ENCODE measurements at regions not wholly inside any gene's neighbourhood (a gene's known extent, or its start where the extent isn't known, plus 50 kb on each side); places are given as distances from the start of the nearest gene placed in this dataset.

- H3K36me3 Mint-ChIP-seq = no peaks in the 10 kb centered on the region
- H3K27me3 Mint-ChIP-seq = no peaks in the 10 kb centered on the region
- DNase-seq = peak; percentile 15
- H3K27ac Mint-ChIP-seq = peak overlapping the region; percentile 90
- peaks cover 55% of the 10 kb centered on the region for H3K4me1 Mint-ChIP-seq
- H3K4me3 Mint-ChIP-seq = peak overlapping the region; percentile 51
- H3K9me3 Mint-ChIP-seq = peaks cover 7% of the 10 kb centered on the region
Measured at GRCh38 chr1:172894349-172895049, 156.2 kb downstream of the TNFSF18 start.

GRCh38 chr1:172895050-172895460 lies 155.7 kb downstream of the TNFSF18 start:
- Mint-ChIP-seq H3K9me3 (peaks cover 7% of the 10 kb centered on the region), H3K27ac (peak overlapping the region; percentile 90), H3K27me3 (no peaks in the 10 kb centered on the region), H3K36me3 (no peaks in the 10 kb centered on the region), H3K4me1 (peaks cover 58% of the 10 kb centered on the region), H3K4me3 (peak overlapping the region; percentile 51)
- DNase-seq = peak; percentile 25

- H3K4me1 Mint-ChIP-seq = peaks cover 64% of the 10 kb centered on the region
- H3K4me3 Mint-ChIP-seq = no peak overlapping the region
- no peak for DNase-seq
- no peaks in the 10 kb centered on the region for H3K36me3 Mint-ChIP-seq
- no peaks in the 10 kb centered on the region for H3K27me3 Mint-ChIP-seq
- H3K27ac Mint-ChIP-seq = peak overlapping the region; percentile 35
- H3K9me3 Mint-ChIP-seq = peaks cover 7% of the 10 kb centered on the region
Measured at GRCh38 chr1:172895761-172896160, 155.0 kb downstream of the TNFSF18 start.

- Mint-ChIP-seq H3K4me1 (peaks cover 68% of the 10 kb centered on the region), H3K27me3 (no peaks in the 10 kb centered on the region), H3K27ac (no peak overlapping the region), H3K4me3 (no peak overlapping the region), H3K36me3 (no peaks in the 10 kb centered on the region), H3K9me3 (peaks cover 4% of the 10 kb centered on the region)
- no peak for DNase-seq
Measured at GRCh38 chr1:172897738-172898137, 153.0 kb downstream of the TNFSF18 start.

- peaks cover 4% of the 10 kb centered on the region for H3K9me3 Mint-ChIP-seq
- no peaks in the 10 kb centered on the region for H3K36me3 Mint-ChIP-seq
- H3K27ac Mint-ChIP-seq = peak overlapping the region; percentile 18
- no peaks in the 10 kb centered on the region for H3K27me3 Mint-ChIP-seq
- peak; percentile 14 for DNase-seq
- H3K4me1 Mint-ChIP-seq = peaks cover 57% of the 10 kb centered on the region
- H3K4me3 Mint-ChIP-seq = no peak overlapping the region
Measured at GRCh38 chr1:172898866-172899265, 151.9 kb downstream of the TNFSF18 start.

- Mint-ChIP-seq H3K27ac (no peak overlapping the region), H3K4me1 (peaks cover 47% of the 10 kb centered on the region), H3K27me3 (no peaks in the 10 kb centered on the region), H3K36me3 (peaks cover under 1% of the 10 kb centered on the region), H3K4me3 (no peak overlapping the region), H3K9me3 (peaks cover 4% of the 10 kb centered on the region)
- no peak for DNase-seq
Measured at GRCh38 chr1:172900376-172900997, 150.3 kb downstream of the TNFSF18 start.

GRCh38 chr1:172902200-172902599 lies 148.5 kb downstream of the TNFSF18 start:
- H3K9me3 Mint-ChIP-seq = peaks cover 5% of the 10 kb centered on the region
- no peaks in the 10 kb centered on the region for H3K27me3 Mint-ChIP-seq
- DNase-seq = no peak
- H3K4me1 Mint-ChIP-seq = peaks cover 56% of the 10 kb centered on the region
- no peak overlapping the region for H3K4me3 Mint-ChIP-seq
- peaks cover 2% of the 10 kb centered on the region for H3K36me3 Mint-ChIP-seq
- H3K27ac Mint-ChIP-seq = no peak overlapping the region

- Mint-ChIP-seq H3K9me3 (peaks cover 4% of the 10 kb centered on the region), H3K27me3 (no peaks in the 10 kb centered on the region), H3K27ac (no peak overlapping the region), H3K4me1 (peaks cover 56% of the 10 kb centered on the region), H3K4me3 (no peak overlapping the region), H3K36me3 (peaks cover 4% of the 10 kb centered on the region)
- no peak for DNase-seq
Measured at GRCh38 chr1:172902861-172903381, 147.8 kb downstream of the TNFSF18 start.

GRCh38 chr1:172903581-172904220 lies 147.0 kb downstream of the TNFSF18 start:
- Mint-ChIP-seq H3K27me3 (no peaks in the 10 kb centered on the region), H3K27ac (no peak overlapping the region), H3K9me3 (peaks cover 7% of the 10 kb centered on the region), H3K4me1 (peaks cover 48% of the 10 kb centered on the region), H3K36me3 (peaks cover 4% of the 10 kb centered on the region), H3K4me3 (no peak overlapping the region)
- no peak for DNase-seq

GRCh38 chr1:172905452-172905851 lies 145.3 kb downstream of the TNFSF18 start:
- H3K36me3 Mint-ChIP-seq = peaks cover 4% of the 10 kb centered on the region
- no peak overlapping the region for H3K27ac Mint-ChIP-seq
- peaks cover 7% of the 10 kb centered on the region for H3K9me3 Mint-ChIP-seq
- no peaks in the 10 kb centered on the region for H3K27me3 Mint-ChIP-seq
- no peak overlapping the region for H3K4me3 Mint-ChIP-seq
- no peak for DNase-seq
- H3K4me1 Mint-ChIP-seq = peaks cover 34% of the 10 kb centered on the region

- peaks cover 4% of the 10 kb centered on the region for H3K36me3 Mint-ChIP-seq
- H3K4me1 Mint-ChIP-seq = peaks cover 25% of the 10 kb centered on the region
- no peak overlapping the region for H3K4me3 Mint-ChIP-seq
- H3K27me3 Mint-ChIP-seq = no peaks in the 10 kb centered on the region
- DNase-seq = no peak
- H3K9me3 Mint-ChIP-seq = peaks cover 7% of the 10 kb centered on the region
- H3K27ac Mint-ChIP-seq = peak overlapping the region; percentile 62
Measured at GRCh38 chr1:172906778-172907592, 143.8 kb downstream of the TNFSF18 start.

- Mint-ChIP-seq H3K4me3 (no peak overlapping the region), H3K9me3 (peaks cover 10% of the 10 kb centered on the region), H3K27me3 (no peaks in the 10 kb centered on the region), H3K4me1 (peaks cover 24% of the 10 kb centered on the region), H3K27ac (no peak overlapping the region), H3K36me3 (peaks cover 7% of the 10 kb centered on the region)
- DNase-seq = no peak
Measured at GRCh38 chr1:172907834-172908326, 142.9 kb downstream of the TNFSF18 start.

GRCh38 chr1:172909606-172910326 lies 141.0 kb downstream of the TNFSF18 start:
- H3K9me3 Mint-ChIP-seq = peaks cover 17% of the 10 kb centered on the region
- H3K4me3 Mint-ChIP-seq = no peak overlapping the region
- no peak for DNase-seq
- peaks cover 14% of the 10 kb centered on the region for H3K36me3 Mint-ChIP-seq
- no peak overlapping the region for H3K27ac Mint-ChIP-seq
- H3K4me1 Mint-ChIP-seq = peaks cover 24% of the 10 kb centered on the region
- H3K27me3 Mint-ChIP-seq = no peaks in the 10 kb centered on the region

- H3K36me3 Mint-ChIP-seq = peaks cover 11% of the 10 kb centered on the region
- H3K9me3 Mint-ChIP-seq = peaks cover 14% of the 10 kb centered on the region
- no peaks in the 10 kb centered on the region for H3K27me3 Mint-ChIP-seq
- no peak overlapping the region for H3K4me3 Mint-ChIP-seq
- no peak overlapping the region for H3K27ac Mint-ChIP-seq
- no peaks in the 10 kb centered on the region for H3K4me1 Mint-ChIP-seq
- no peak for DNase-seq
Measured at GRCh38 chr1:172912765-172913260, 137.9 kb downstream of the TNFSF18 start.

Measured in activated naive CD8-positive, alpha-beta T cell treated with anti-CD3 and anti-CD28 coated beads for 36 hours (primary cell).